ENCODE measurements at regions not wholly inside any gene's neighbourhood (a gene's known extent, or its start where the extent isn't known, plus 50 kb on each side); places are given as distances from the start of the nearest gene placed in this dataset.

- Histone ChIP-seq H3K27ac (peak overlapping the region; percentile 44), H3K4me3 (peak overlapping the region; percentile 55), H3K9me3 (no peaks in the 10 kb centered on the region), H3K36me3 (no peaks in the 10 kb centered on the region), H3K27me3 (no peaks in the 10 kb centered on the region), H3K4me1 (peaks cover 5% of the 10 kb centered on the region)
- no peak for TF ChIP-seq CTCF (IDR thresholded peaks at IDR 0.05)
- intact Hi-C loops (cut with DNase I) = no loop called here
- ATAC-seq (peak; percentile 96), DNase-seq (peak; percentile 69)
Measured at GRCh38 chr1:222928212-222928611, 113.4 kb downstream of the DISP1 start.

GRCh38 chr1:222930070-222930469 lies 115.2 kb downstream of the DISP1 start:
- H3K27me3 ChIP-seq = no peaks in the 10 kb centered on the region
- H3K4me3 ChIP-seq = peak overlapping the region; percentile 55
- ATAC-seq = no peak
- no peak for TF ChIP-seq CTCF (IDR thresholded peaks at IDR 0.05)
- H3K36me3 ChIP-seq = no peaks in the 10 kb centered on the region
- peak overlapping the region; percentile 4 for H3K27ac ChIP-seq
- intact Hi-C loops (cut with DNase I) = no loop called here
- peaks cover 5% of the 10 kb centered on the region for H3K4me1 ChIP-seq
- no peaks in the 10 kb centered on the region for H3K9me3 ChIP-seq
- DNase-seq = no peak

- ATAC-seq = no peak
- Histone ChIP-seq H3K27ac (peak overlapping the region; percentile 21), H3K36me3 (no peaks in the 10 kb centered on the region), H3K9me3 (no peaks in the 10 kb centered on the region), H3K4me1 (peaks cover 5% of the 10 kb centered on the region), H3K4me3 (peak overlapping the region; percentile 55), H3K27me3 (no peaks in the 10 kb centered on the region)
- no peak for TF ChIP-seq CTCF (IDR thresholded peaks at IDR 0.05)
- intact Hi-C loops (cut with DNase I) = no loop called here
- no peak for DNase-seq
Measured at GRCh38 chr1:222931023-222931422, 116.2 kb downstream of the DISP1 start.

- DNase-seq (no peak), ATAC-seq (no peak)
- Histone ChIP-seq H3K4me3 (peak overlapping the region; percentile 12), H3K36me3 (no peaks in the 10 kb centered on the region), H3K27me3 (no peaks in the 10 kb centered on the region), H3K27ac (peak overlapping the region; percentile 44), H3K4me1 (peaks cover 7% of the 10 kb centered on the region), H3K9me3 (no peaks in the 10 kb centered on the region)
- TF ChIP-seq CTCF (IDR thresholded peaks at IDR 0.05) = no peak
- intact Hi-C loops (cut with DNase I) = no loop called here
Measured at GRCh38 chr1:222933273-222933672, 118.4 kb downstream of the DISP1 start.

GRCh38 chr1:222935239-222935900 lies 120.5 kb downstream of the DISP1 start:
- Histone ChIP-seq H3K4me3 (no peak overlapping the region), H3K27me3 (no peaks in the 10 kb centered on the region), H3K4me1 (peaks cover 9% of the 10 kb centered on the region), H3K36me3 (no peaks in the 10 kb centered on the region), H3K9me3 (no peaks in the 10 kb centered on the region), H3K27ac (no peak overlapping the region)
- intact Hi-C loops (cut with DNase I) = no loop called here
- no peak for DNase-seq
- no peak for TF ChIP-seq CTCF (IDR thresholded peaks at IDR 0.05)
- no peak for ATAC-seq

- no peaks in the 10 kb centered on the region for H3K27me3 ChIP-seq
- H3K9me3 ChIP-seq = no peaks in the 10 kb centered on the region
- intact Hi-C loops (cut with DNase I) = no loop called here
- DNase-seq (no peak), ATAC-seq (no peak)
- H3K27ac ChIP-seq = no peak overlapping the region
- H3K4me3 ChIP-seq = no peak overlapping the region
- H3K4me1 ChIP-seq = peaks cover 9% of the 10 kb centered on the region
- no peak for TF ChIP-seq CTCF (IDR thresholded peaks at IDR 0.05)
- no peaks in the 10 kb centered on the region for H3K36me3 ChIP-seq
Measured at GRCh38 chr1:222936042-222936441, 121.2 kb downstream of the DISP1 start.

All from upper lobe of right lung (tissue), 1 donor.